KMS-11 (cell line): ENCODE measurements at regions not wholly inside any gene's neighbourhood (a gene's known extent, or its start where the extent isn't known, plus 50 kb on each side); places are given as distances from the start of the nearest gene placed in this dataset.

Experiments
- H2AFZ ChIP-seq: fragments of 200-600 bp; sonication (generic); 2 replicates; pipeline ENCODE4 v1.6.1; 2016; ENCODE audit warnings: antibody characterized with exemption, mixed run types, low read depth
- H3K27ac ChIP-seq: fragments of 200-600 bp; sonication (generic); 2 replicates; pipeline ENCODE4 v1.6.1; 2016; ENCODE audit warnings: mild to moderate bottlenecking, mixed run types
- H3K27me3 ChIP-seq: fragments of 200-600 bp; sonication (generic); 2 replicates; pipeline ENCODE4 v1.6.1; 2017; ENCODE audit warnings: mild to moderate bottlenecking, low read depth, mixed run types, moderate library complexity; ENCODE audit not compliant: insufficient read depth
- H3K36me3 ChIP-seq: fragments of 200-600 bp; sonication (generic); 2 replicates; pipeline ENCODE4 v1.6.1; 2017; ENCODE audit warnings: mild to moderate bottlenecking, mixed run types; ENCODE audit not compliant: insufficient read depth
- H3K4me1 ChIP-seq: fragments of 200-600 bp; sonication (generic); 2 replicates; pipeline ENCODE4 v1.6.1; 2016; ENCODE audit warnings: mild to moderate bottlenecking, low read depth, mixed run types; ENCODE audit not compliant: poor library complexity, severe bottlenecking
- H3K4me2 ChIP-seq: fragments of 200-600 bp; sonication (generic); 2 replicates; pipeline ENCODE4 v1.7.0; 2016; ENCODE audit warnings: mild to moderate bottlenecking, mixed run types
- H3K4me3 ChIP-seq: fragments of 200-600 bp; sonication (generic); IDR thresholded peaks from 2 replicates; pipeline ENCODE4 v1.6.1; 2017; ENCODE audit warnings: low read depth, low read length, mixed read lengths; ENCODE audit not compliant: insufficient read depth
- H3K79me2 ChIP-seq: fragments of 200-600 bp; sonication (generic); 2 replicates; pipeline ENCODE4 v1.6.1; 2016; ENCODE audit warnings: low read depth, mixed run types; ENCODE audit not compliant: insufficient read depth
- H3K9ac ChIP-seq: fragments of 200-600 bp; sonication (generic); 2 replicates; pipeline ENCODE4 v1.6.1; 2016; ENCODE audit warnings: mild to moderate bottlenecking, mixed run types
- H4K20me1 ChIP-seq: fragments of 200-600 bp; sonication (generic); 2 replicates; pipeline ENCODE4 v1.6.1; 2016; ENCODE audit warnings: mild to moderate bottlenecking, mixed run types; ENCODE audit not compliant: insufficient read depth
- TF ChIP-seq, protein P1 (sequence below): fragments of 200-600 bp; sonication (generic); conservative IDR thresholded peaks from 2 replicates; pipeline ENCODE4 v1.6.1; 2017; ENCODE audit warnings: low read depth, mild to moderate bottlenecking, antibody characterized with exemption, low read length, moderate library complexity, mixed read lengths

DNA sequence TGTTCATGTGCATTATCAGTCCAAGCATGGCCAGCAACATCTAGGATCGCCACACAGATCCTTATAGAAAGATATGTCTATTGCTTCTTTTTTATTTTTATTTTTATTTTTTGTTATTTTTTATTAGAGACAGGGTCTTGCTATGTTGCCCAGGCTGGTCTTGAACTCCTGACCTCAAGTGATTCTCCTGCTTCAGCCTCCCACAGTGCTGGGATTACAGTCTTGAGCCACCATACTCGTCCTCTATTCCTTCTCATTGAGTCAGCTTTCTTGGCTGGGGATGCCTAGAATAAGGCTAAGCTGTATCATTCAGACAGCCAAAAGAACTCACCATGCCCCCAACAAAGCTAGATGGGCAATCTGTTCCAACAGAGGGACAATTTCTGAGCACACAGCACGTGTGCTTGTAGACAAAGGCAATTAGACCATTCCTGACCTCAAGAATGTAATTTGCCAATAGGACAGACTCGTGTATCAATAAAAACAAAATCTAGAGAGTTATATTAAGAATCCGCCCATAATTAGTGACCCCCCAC, 264.0 kb upstream of the NEBL start:
- Histone ChIP-seq H3K79me2 (no peaks in the 10 kb centered on the region), H3K27ac (no peak overlapping the region), H3K4me1 (no peaks in the 10 kb centered on the region), H3K4me2 (no peak overlapping the region), H2AFZ (no peak overlapping the region), H3K36me3 (no peaks in the 10 kb centered on the region), H3K4me3 (no peak overlapping the region), H3K27me3 (no peaks in the 10 kb centered on the region), H3K9ac (no peak overlapping the region), H4K20me1 (no peaks in the 10 kb centered on the region)
- TF ChIP-seq, protein P1, sequence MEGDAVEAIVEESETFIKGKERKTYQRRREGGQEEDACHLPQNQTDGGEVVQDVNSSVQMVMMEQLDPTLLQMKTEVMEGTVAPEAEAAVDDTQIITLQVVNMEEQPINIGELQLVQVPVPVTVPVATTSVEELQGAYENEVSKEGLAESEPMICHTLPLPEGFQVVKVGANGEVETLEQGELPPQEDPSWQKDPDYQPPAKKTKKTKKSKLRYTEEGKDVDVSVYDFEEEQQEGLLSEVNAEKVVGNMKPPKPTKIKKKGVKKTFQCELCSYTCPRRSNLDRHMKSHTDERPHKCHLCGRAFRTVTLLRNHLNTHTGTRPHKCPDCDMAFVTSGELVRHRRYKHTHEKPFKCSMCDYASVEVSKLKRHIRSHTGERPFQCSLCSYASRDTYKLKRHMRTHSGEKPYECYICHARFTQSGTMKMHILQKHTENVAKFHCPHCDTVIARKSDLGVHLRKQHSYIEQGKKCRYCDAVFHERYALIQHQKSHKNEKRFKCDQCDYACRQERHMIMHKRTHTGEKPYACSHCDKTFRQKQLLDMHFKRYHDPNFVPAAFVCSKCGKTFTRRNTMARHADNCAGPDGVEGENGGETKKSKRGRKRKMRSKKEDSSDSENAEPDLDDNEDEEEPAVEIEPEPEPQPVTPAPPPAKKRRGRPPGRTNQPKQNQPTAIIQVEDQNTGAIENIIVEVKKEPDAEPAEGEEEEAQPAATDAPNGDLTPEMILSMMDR = no peak

DNA sequence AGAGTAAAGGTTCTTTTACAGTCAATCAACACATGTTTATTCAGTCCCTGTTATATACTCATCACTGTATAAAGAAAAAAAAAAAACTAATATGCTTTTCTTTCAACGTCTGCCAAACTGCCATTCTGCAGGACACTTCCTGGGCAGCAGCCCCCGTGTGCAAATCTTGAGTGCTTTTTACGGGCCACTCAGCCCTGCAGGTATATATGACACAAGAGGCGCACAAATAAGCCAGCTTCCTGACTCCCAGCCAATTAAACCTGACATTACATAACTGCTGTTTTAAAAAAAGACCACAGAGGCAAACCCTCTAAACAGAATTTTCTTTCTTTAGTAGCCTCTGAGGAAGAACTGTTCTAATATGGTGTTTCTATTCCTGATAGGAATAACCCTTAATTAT, 263.0 kb upstream of the NEBL start:
- TF ChIP-seq, protein P1 = no peak
- Histone ChIP-seq H3K4me1 (no peaks in the 10 kb centered on the region), H3K9ac (no peak overlapping the region), H3K27me3 (no peaks in the 10 kb centered on the region), H2AFZ (no peak overlapping the region), H3K4me3 (no peak overlapping the region), H4K20me1 (no peaks in the 10 kb centered on the region), H3K79me2 (no peaks in the 10 kb centered on the region), H3K36me3 (no peaks in the 10 kb centered on the region), H3K4me2 (no peak overlapping the region), H3K27ac (no peak overlapping the region)

DNA sequence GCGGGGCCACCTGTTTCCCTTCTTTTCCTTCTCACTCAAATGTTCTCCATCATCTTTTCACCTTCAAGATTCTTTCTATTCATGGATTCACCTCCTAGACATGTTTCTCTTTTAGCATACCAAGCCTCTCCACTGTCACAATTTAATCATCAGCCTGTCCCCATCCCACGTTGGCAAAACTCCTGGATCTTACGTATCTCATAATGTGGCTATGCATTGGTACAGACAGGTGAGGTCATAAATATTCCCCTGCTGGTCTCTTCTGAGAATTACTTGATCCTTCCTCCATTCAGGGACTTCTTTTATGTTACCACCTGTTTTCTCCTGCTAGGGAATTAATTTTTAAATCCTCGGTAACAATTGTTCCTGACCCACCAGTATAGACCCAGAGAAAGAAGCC, 262.6 kb upstream of the NEBL start:
- Histone ChIP-seq H2AFZ (no peak overlapping the region), H4K20me1 (no peaks in the 10 kb centered on the region), H3K79me2 (no peaks in the 10 kb centered on the region), H3K27ac (no peak overlapping the region), H3K36me3 (no peaks in the 10 kb centered on the region), H3K9ac (no peak overlapping the region), H3K4me1 (no peaks in the 10 kb centered on the region), H3K4me3 (no peak overlapping the region), H3K4me2 (no peak overlapping the region), H3K27me3 (no peaks in the 10 kb centered on the region)
- TF ChIP-seq, protein P1 = no peak

DNA sequence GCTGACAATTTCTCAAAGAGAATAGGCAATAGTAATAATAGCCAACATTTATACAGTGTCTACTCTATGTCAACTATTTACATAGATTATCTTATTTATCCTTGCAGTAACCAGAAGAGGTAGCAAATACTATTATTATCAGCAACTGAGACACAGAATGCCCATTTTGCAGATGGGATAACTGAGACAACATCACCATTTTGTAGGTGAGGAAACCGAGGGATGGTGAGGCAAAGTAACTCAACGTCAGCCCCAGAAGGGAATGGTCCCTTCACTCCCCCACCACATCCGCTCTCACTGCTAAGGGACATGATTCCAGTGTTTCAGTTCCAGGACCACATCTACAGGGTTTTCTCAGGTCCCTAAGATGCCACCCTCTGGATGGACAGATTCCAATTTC, 261.2 kb upstream of the NEBL start:
- TF ChIP-seq, protein P1 = no peak

More for the DNA sequence above, 261.2 kb upstream of the NEBL start:
- no peak overlapping the region for H3K4me3 ChIP-seq
- no peaks in the 10 kb centered on the region for H4K20me1 ChIP-seq
- H3K27me3 ChIP-seq = no peaks in the 10 kb centered on the region
- H3K27ac ChIP-seq = no peak overlapping the region
- H2AFZ ChIP-seq = no peak overlapping the region
- H3K4me2 ChIP-seq = no peak overlapping the region
- no peaks in the 10 kb centered on the region for H3K4me1 ChIP-seq
- no peak overlapping the region for H3K9ac ChIP-seq
- H3K79me2 ChIP-seq = no peaks in the 10 kb centered on the region
- H3K36me3 ChIP-seq = no peaks in the 10 kb centered on the region
